ENCODE measurements at regions not wholly inside any gene's neighbourhood (a gene's known extent, or its start where the extent isn't known, plus 50 kb on each side); places are given as distances from the start of the nearest gene placed in this dataset.
"Not testable (repeated sequence)": the region's sequence is repeated elsewhere in the genome, so short reads cannot be mapped to it uniquely, and the experiment has no call there.

- no peaks in the 10 kb centered on the region for H3K27me3 ChIP-seq (ENCODE audit: control insufficient read depth, insufficient read depth, low read length)
- no peaks in the 10 kb centered on the region for H3K9me3 ChIP-seq (ENCODE audit: control insufficient read depth, low read length)
- H3K36me3 ChIP-seq (ENCODE audit: control insufficient read depth, insufficient read depth, low read length): no peaks in the 10 kb centered on the region
- no peak overlapping the region for H3K4me3 ChIP-seq (ENCODE audit: low read length)
- H3K4me1 ChIP-seq (ENCODE audit: control insufficient read depth, insufficient read depth, low read length): no peaks in the 10 kb centered on the region
- H3K9ac ChIP-seq (ENCODE audit: low read length): no peak overlapping the region
These were observed 340.5 kb downstream of the VRK1 start for GRCh38 chr14:97137705-97138104.

GRCh38 chr14:97138801-97139200, 341.6 kb downstream of the VRK1 start:
- H3K4me3 ChIP-seq (ENCODE audit: low read length): no peak overlapping the region
- H3K4me1 ChIP-seq (ENCODE audit: control insufficient read depth, insufficient read depth, low read length): no peaks in the 10 kb centered on the region
- H3K27me3 ChIP-seq (ENCODE audit: control insufficient read depth, insufficient read depth, low read length): no peaks in the 10 kb centered on the region

GRCh38 chr14:97143011-97143410, 345.8 kb downstream of the VRK1 start:
- H3K4me1 ChIP-seq (ENCODE audit: control insufficient read depth, insufficient read depth, low read length): no peaks in the 10 kb centered on the region
- no peaks in the 10 kb centered on the region for H3K27me3 ChIP-seq (ENCODE audit: control insufficient read depth, insufficient read depth, low read length)
- H3K36me3 ChIP-seq (ENCODE audit: control insufficient read depth, insufficient read depth, low read length): no peaks in the 10 kb centered on the region
- no peak overlapping the region for H3K4me3 ChIP-seq (ENCODE audit: low read length)
- H3K9me3 ChIP-seq (ENCODE audit: control insufficient read depth, low read length): no peaks in the 10 kb centered on the region
- H3K9ac ChIP-seq (ENCODE audit: low read length): no peak overlapping the region

More at GRCh38 chr14:97138801-97139200, 341.6 kb downstream of the VRK1 start:
- no peaks in the 10 kb centered on the region for H3K9me3 ChIP-seq (ENCODE audit: control insufficient read depth, low read length)
- H3K36me3 ChIP-seq (ENCODE audit: control insufficient read depth, insufficient read depth, low read length): no peaks in the 10 kb centered on the region
- H3K9ac ChIP-seq (ENCODE audit: low read length): no peak overlapping the region

GRCh38 chr14:97143456-97143855, 346.3 kb downstream of the VRK1 start:
- no peaks in the 10 kb centered on the region for H3K36me3 ChIP-seq (ENCODE audit: control insufficient read depth, insufficient read depth, low read length)
- no peaks in the 10 kb centered on the region for H3K9me3 ChIP-seq (ENCODE audit: control insufficient read depth, low read length)
- no peak overlapping the region for H3K9ac ChIP-seq (ENCODE audit: low read length)
- H3K4me3 ChIP-seq (ENCODE audit: low read length): no peak overlapping the region
- H3K27me3 ChIP-seq (ENCODE audit: control insufficient read depth, insufficient read depth, low read length): no peaks in the 10 kb centered on the region
- H3K4me1 ChIP-seq (ENCODE audit: control insufficient read depth, insufficient read depth, low read length): no peaks in the 10 kb centered on the region

- not testable (repeated sequence) for H3K9me3 ChIP-seq (ENCODE audit: control insufficient read depth, low read length); H3K4me1 ChIP-seq (ENCODE audit: control insufficient read depth, insufficient read depth, low read length); H3K36me3 ChIP-seq (ENCODE audit: control insufficient read depth, insufficient read depth, low read length); H3K4me3 ChIP-seq (ENCODE audit: low read length); H3K9ac ChIP-seq (ENCODE audit: low read length); H3K27me3 ChIP-seq (ENCODE audit: control insufficient read depth, insufficient read depth, low read length)
These were observed 350.8 kb downstream of the VRK1 start for GRCh38 chr14:97148021-97148420.

- Histone ChIP-seq H3K4me3 (ENCODE audit: low read length) (no peak overlapping the region), H3K9me3 (ENCODE audit: control insufficient read depth, low read length) (no peaks in the 10 kb centered on the region), H3K4me1 (ENCODE audit: control insufficient read depth, insufficient read depth, low read length) (no peaks in the 10 kb centered on the region), H3K36me3 (ENCODE audit: control insufficient read depth, insufficient read depth, low read length) (no peaks in the 10 kb centered on the region), H3K27me3 (ENCODE audit: control insufficient read depth, insufficient read depth, low read length) (peaks cover 3% of the 10 kb centered on the region), H3K9ac (ENCODE audit: low read length) (no peak overlapping the region)
These were observed 352.6 kb downstream of the VRK1 start for GRCh38 chr14:97149775-97150174.

- H3K9ac ChIP-seq (ENCODE audit: low read length): no peak overlapping the region
- H3K9me3 ChIP-seq (ENCODE audit: control insufficient read depth, low read length): no peaks in the 10 kb centered on the region
- H3K36me3 ChIP-seq (ENCODE audit: control insufficient read depth, insufficient read depth, low read length): no peaks in the 10 kb centered on the region
- peaks cover 3% of the 10 kb centered on the region for H3K27me3 ChIP-seq (ENCODE audit: control insufficient read depth, insufficient read depth, low read length)
- H3K4me3 ChIP-seq (ENCODE audit: low read length): no peak overlapping the region
- no peaks in the 10 kb centered on the region for H3K4me1 ChIP-seq (ENCODE audit: control insufficient read depth, insufficient read depth, low read length)
These were observed 356.3 kb downstream of the VRK1 start for GRCh38 chr14:97153527-97153926.

GRCh38 chr14:97155320-97155719, 358.1 kb downstream of the VRK1 start:
- Histone ChIP-seq H3K27me3 (ENCODE audit: control insufficient read depth, insufficient read depth, low read length) (peaks cover 3% of the 10 kb centered on the region), H3K9ac (ENCODE audit: low read length) (no peak overlapping the region), H3K4me3 (ENCODE audit: low read length) (no peak overlapping the region), H3K36me3 (ENCODE audit: control insufficient read depth, insufficient read depth, low read length) (no peaks in the 10 kb centered on the region), H3K9me3 (ENCODE audit: control insufficient read depth, low read length) (no peaks in the 10 kb centered on the region), H3K4me1 (ENCODE audit: control insufficient read depth, insufficient read depth, low read length) (no peaks in the 10 kb centered on the region)

- H3K4me1 ChIP-seq (ENCODE audit: control insufficient read depth, insufficient read depth, low read length): no peaks in the 10 kb centered on the region
These were observed 358.6 kb downstream of the VRK1 start for GRCh38 chr14:97155814-97156213.

GRCh38 chr14:97156705-97157104, 359.5 kb downstream of the VRK1 start:
- Histone ChIP-seq H3K4me3 (ENCODE audit: low read length) (no peak overlapping the region), H3K27me3 (ENCODE audit: control insufficient read depth, insufficient read depth, low read length) (no peaks in the 10 kb centered on the region), H3K9ac (ENCODE audit: low read length) (no peak overlapping the region), H3K9me3 (ENCODE audit: control insufficient read depth, low read length) (no peaks in the 10 kb centered on the region), H3K4me1 (ENCODE audit: control insufficient read depth, insufficient read depth, low read length) (no peaks in the 10 kb centered on the region), H3K36me3 (ENCODE audit: control insufficient read depth, insufficient read depth, low read length) (no peaks in the 10 kb centered on the region)

More at GRCh38 chr14:97155814-97156213, 358.6 kb downstream of the VRK1 start:
- H3K9ac ChIP-seq (ENCODE audit: low read length): no peak overlapping the region
- H3K27me3 ChIP-seq (ENCODE audit: control insufficient read depth, insufficient read depth, low read length): peaks cover 1% of the 10 kb centered on the region
- no peaks in the 10 kb centered on the region for H3K9me3 ChIP-seq (ENCODE audit: control insufficient read depth, low read length)
- no peak overlapping the region for H3K4me3 ChIP-seq (ENCODE audit: low read length)
- H3K36me3 ChIP-seq (ENCODE audit: control insufficient read depth, insufficient read depth, low read length): no peaks in the 10 kb centered on the region

- Histone ChIP-seq H3K4me1 (ENCODE audit: control insufficient read depth, insufficient read depth, low read length) (no peaks in the 10 kb centered on the region), H3K9me3 (ENCODE audit: control insufficient read depth, low read length) (no peaks in the 10 kb centered on the region), H3K36me3 (ENCODE audit: control insufficient read depth, insufficient read depth, low read length) (no peaks in the 10 kb centered on the region), H3K9ac (ENCODE audit: low read length) (no peak overlapping the region), H3K4me3 (ENCODE audit: low read length) (no peak overlapping the region), H3K27me3 (ENCODE audit: control insufficient read depth, insufficient read depth, low read length) (no peaks in the 10 kb centered on the region)
These were observed 360.9 kb downstream of the VRK1 start for GRCh38 chr14:97158102-97158501.

- Histone ChIP-seq H3K9me3 (ENCODE audit: control insufficient read depth, low read length) (no peaks in the 10 kb centered on the region), H3K9ac (ENCODE audit: low read length) (no peak overlapping the region), H3K36me3 (ENCODE audit: control insufficient read depth, insufficient read depth, low read length) (no peaks in the 10 kb centered on the region), H3K4me1 (ENCODE audit: control insufficient read depth, insufficient read depth, low read length) (no peaks in the 10 kb centered on the region), H3K27me3 (ENCODE audit: control insufficient read depth, insufficient read depth, low read length) (no peaks in the 10 kb centered on the region), H3K4me3 (ENCODE audit: low read length) (no peak overlapping the region)
These were observed 361.9 kb downstream of the VRK1 start for GRCh38 chr14:97159124-97159523.

- no peak overlapping the region for H3K4me3 ChIP-seq (ENCODE audit: low read length)
- no peak overlapping the region for H3K9ac ChIP-seq (ENCODE audit: low read length)
- no peaks in the 10 kb centered on the region for H3K4me1 ChIP-seq (ENCODE audit: control insufficient read depth, insufficient read depth, low read length)
- no peaks in the 10 kb centered on the region for H3K27me3 ChIP-seq (ENCODE audit: control insufficient read depth, insufficient read depth, low read length)
- H3K36me3 ChIP-seq (ENCODE audit: control insufficient read depth, insufficient read depth, low read length): no peaks in the 10 kb centered on the region
- no peaks in the 10 kb centered on the region for H3K9me3 ChIP-seq (ENCODE audit: control insufficient read depth, low read length)
These were observed 365.4 kb downstream of the VRK1 start for GRCh38 chr14:97162621-97163020.

Data from mucosa of stomach (tissue), 1 donor.